Right lobe of liver (tissue), 4 donors: ENCODE measurements at regions not wholly inside any gene's neighbourhood (a gene's known extent, or its start where the extent isn't known, plus 50 kb on each side); places are given as distances from the start of the nearest gene placed in this dataset.

Experiments used
- POLR2A ChIP-seq: fragments of 450-650 bp; IDR thresholded peaks from one replicate; pipeline ENCODE4 v1.6.1; 2017; ENCODE audit warnings: antibody characterized with exemption, mild to moderate bottlenecking
- TF ChIP-seq, protein P1 (sequence below), 4 donors: fragments of 200-600 bp in 3 of 4; fragments of 450-650 bp in 1 of 4; IDR thresholded peaks; one replicate each; pipeline versions ENCODE4 v1.5.1 to v1.8.0; 2016 to 2022; ENCODE audit warnings: antibody characterized with exemption in 4 of 4, mild to moderate bottlenecking in 2 of 4
- donor health status: DM: no; HTN: no; CAD: no.
- donor health status: DM: no; HTN: no; CAD: no.
- donor health status: DM: no; HTN: yes; CAD: no.

DNA sequence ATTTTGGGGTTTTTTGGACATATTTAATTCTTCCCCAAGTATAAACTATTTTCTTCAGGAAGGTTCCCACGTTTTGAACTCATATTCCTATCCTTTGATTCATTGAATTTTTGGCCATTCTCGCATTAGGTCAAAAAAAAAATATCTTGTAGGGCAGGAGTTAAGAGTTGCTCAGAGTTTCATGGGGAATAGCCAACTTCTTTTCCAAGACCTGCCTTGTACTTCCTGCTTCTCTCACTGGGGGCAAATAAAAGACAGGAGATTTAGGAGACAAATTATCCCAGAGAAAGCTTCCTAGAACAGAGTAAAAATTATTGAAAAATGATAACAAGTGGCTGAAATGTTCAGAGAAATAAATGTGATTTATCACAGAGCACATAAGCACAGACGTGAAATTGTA is 55.2 kb upstream of the BCL11A start:
- TF ChIP-seq, protein P1, sequence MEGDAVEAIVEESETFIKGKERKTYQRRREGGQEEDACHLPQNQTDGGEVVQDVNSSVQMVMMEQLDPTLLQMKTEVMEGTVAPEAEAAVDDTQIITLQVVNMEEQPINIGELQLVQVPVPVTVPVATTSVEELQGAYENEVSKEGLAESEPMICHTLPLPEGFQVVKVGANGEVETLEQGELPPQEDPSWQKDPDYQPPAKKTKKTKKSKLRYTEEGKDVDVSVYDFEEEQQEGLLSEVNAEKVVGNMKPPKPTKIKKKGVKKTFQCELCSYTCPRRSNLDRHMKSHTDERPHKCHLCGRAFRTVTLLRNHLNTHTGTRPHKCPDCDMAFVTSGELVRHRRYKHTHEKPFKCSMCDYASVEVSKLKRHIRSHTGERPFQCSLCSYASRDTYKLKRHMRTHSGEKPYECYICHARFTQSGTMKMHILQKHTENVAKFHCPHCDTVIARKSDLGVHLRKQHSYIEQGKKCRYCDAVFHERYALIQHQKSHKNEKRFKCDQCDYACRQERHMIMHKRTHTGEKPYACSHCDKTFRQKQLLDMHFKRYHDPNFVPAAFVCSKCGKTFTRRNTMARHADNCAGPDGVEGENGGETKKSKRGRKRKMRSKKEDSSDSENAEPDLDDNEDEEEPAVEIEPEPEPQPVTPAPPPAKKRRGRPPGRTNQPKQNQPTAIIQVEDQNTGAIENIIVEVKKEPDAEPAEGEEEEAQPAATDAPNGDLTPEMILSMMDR (IDR thresholded peaks at IDR 0.05) = no peak
- TF ChIP-seq POLR2A = no peak
